MCF 10A (cell line): ENCODE measurements at regions not wholly inside any gene's neighbourhood (a gene's known extent, or its start where the extent isn't known, plus 50 kb on each side); places are given as distances from the start of the nearest gene placed in this dataset.

Experiments used
- BruUV-seq: library from RNA; stranded (reverse); fragments of 400-500 nt; replicated peaks from 2 replicates; lab custom pipeline; 2021; lab: Mats Ljungman, UMichigan
- CTCF ChIA-PET: fragments of 300-600 bp; sonication (Branson Sonifier 250); formaldehyde crosslinking; extraction: SDS; loops from one replicate; lab custom pipeline; 2021; ENCODE audit warnings: antibody characterized with exemption, inconsistent platforms; lab: Yijun Ruan, JAX
- POLR2A ChIA-PET: fragments of 300-600, 350-650 bp; sonication (Branson Sonifier 250); formaldehyde crosslinking; extraction: SDS; loops from one replicate; lab custom pipeline; 2020; ENCODE audit warnings: antibody characterized with exemption, inconsistent platforms; lab: Yijun Ruan, JAX
- DNase-seq: peaks from one replicate; pipeline ENCODE4 v3.0.0-alpha.2; 2018; ENCODE audit not compliant: unreplicated experiment
- H3K27ac Mint-ChIP-seq: one replicate; pipeline ENCODE4 v1.8.0; 2022; ENCODE audit warnings: mild to moderate bottlenecking, low read depth, mixed read lengths; ENCODE audit not compliant: unreplicated experiment
- H3K27me3 Mint-ChIP-seq: one replicate; pipeline ENCODE4 v1.8.0; 2022; ENCODE audit warnings: mixed read lengths; ENCODE audit not compliant: insufficient read depth, unreplicated experiment
- H3K36me3 Mint-ChIP-seq: one replicate; pipeline ENCODE4 v1.8.0; 2022; ENCODE audit warnings: mild to moderate bottlenecking, moderate library complexity, mixed read lengths; ENCODE audit not compliant: insufficient read depth, unreplicated experiment
- H3K4me1 Mint-ChIP-seq: one replicate; pipeline ENCODE4 v1.8.0; 2022; ENCODE audit warnings: mixed read lengths; ENCODE audit not compliant: insufficient read depth, unreplicated experiment
- H3K4me3 Mint-ChIP-seq: one replicate; pipeline ENCODE4 v1.8.0; 2022; ENCODE audit warnings: mild to moderate bottlenecking, moderate library complexity, mixed read lengths; ENCODE audit not compliant: unreplicated experiment
- H3K9me3 Mint-ChIP-seq: one replicate; pipeline ENCODE4 v1.8.0; 2022; ENCODE audit warnings: mixed read lengths; ENCODE audit not compliant: unreplicated experiment
- intact Hi-C: fragments of 100-400 bp; cut with micrococcal nuclease; formaldehyde crosslinking; loops from 2 replicates; pipeline ENCODE4 v1.14.1; 2022
- TF ChIP-seq, protein P1 (sequence below): fragments of 200-600 bp; IDR thresholded peaks from one replicate; pipeline ENCODE4 v1.8.0; 2022; ENCODE audit warnings: antibody characterized with exemption, mild to moderate bottlenecking; ENCODE audit not compliant: unreplicated experiment

DNA sequence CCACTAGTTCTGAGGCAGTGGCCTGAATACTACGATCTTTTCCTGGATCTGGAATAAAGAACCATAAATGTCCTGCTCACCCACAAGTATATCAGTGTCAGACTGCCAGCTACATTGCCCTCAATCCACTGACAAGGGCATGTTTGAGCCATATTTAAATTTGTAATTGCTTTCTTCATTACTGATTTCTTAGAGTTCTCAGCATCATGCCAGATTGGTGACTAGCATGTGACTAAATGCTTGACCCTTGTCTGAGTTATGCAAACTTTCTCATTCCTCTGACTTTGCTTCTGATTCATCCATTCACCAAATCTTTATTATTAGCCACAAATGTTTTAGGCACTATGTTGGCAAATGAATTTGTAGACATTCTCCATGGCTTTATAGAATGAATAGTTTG is 143.6 kb upstream of the SLC16A7 start:
- ChIA-PET POLR2A (interaction anchor here (0.6 kb wide), 1 partner anchor 97 kb away, joined by 3 read pairs; no protein-coding TSS in a partner anchor), CTCF (interaction anchor here (0.5 kb wide), 1 partner anchor 41 kb away, joined by 3 read pairs; no protein-coding TSS in a partner anchor)
- Mint-ChIP-seq H3K4me3 (no peak overlapping the region), H3K27me3 (no peaks in the 10 kb centered on the region), H3K9me3 (no peaks in the 10 kb centered on the region), H3K4me1 (peaks cover 6% of the 10 kb centered on the region), H3K27ac (no peak overlapping the region), H3K36me3 (no peaks in the 10 kb centered on the region)
- no TSS peak for BruUV-seq
- intact Hi-C loops = loop anchor here (1.0 kb wide), 1 partner anchor 143 kb away; no protein-coding TSS in a partner anchor
- DNase-seq = peak; percentile 55
- TF ChIP-seq, protein P1, sequence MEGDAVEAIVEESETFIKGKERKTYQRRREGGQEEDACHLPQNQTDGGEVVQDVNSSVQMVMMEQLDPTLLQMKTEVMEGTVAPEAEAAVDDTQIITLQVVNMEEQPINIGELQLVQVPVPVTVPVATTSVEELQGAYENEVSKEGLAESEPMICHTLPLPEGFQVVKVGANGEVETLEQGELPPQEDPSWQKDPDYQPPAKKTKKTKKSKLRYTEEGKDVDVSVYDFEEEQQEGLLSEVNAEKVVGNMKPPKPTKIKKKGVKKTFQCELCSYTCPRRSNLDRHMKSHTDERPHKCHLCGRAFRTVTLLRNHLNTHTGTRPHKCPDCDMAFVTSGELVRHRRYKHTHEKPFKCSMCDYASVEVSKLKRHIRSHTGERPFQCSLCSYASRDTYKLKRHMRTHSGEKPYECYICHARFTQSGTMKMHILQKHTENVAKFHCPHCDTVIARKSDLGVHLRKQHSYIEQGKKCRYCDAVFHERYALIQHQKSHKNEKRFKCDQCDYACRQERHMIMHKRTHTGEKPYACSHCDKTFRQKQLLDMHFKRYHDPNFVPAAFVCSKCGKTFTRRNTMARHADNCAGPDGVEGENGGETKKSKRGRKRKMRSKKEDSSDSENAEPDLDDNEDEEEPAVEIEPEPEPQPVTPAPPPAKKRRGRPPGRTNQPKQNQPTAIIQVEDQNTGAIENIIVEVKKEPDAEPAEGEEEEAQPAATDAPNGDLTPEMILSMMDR = no peak

DNA sequence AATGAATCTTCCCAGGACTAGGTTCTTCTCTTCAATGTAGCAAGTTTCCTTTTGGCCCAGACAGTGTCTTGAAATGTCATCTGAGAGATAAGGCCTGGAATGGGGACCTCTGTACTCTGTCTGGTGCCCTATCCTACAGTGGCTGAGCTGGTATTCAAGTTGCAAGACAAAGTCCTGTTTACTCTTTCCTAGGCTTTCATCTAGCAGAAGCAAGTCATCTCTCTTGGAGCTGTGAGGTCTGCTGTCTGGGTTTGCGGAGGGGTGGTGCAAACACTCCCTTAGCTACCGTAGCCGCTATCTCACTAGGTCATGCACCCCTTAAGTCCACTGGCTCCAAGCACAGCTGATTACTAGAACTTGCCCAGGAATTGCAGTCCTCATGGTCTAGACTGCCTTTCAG is 149.7 kb upstream of the SLC16A7 start:
- CTCF ChIA-PET = interaction anchor here (1.4 kb wide), 1 partner anchor 150 kb away, joined by 4 read pairs; the partner anchor contains the start of gene SLC16A7

DNA sequence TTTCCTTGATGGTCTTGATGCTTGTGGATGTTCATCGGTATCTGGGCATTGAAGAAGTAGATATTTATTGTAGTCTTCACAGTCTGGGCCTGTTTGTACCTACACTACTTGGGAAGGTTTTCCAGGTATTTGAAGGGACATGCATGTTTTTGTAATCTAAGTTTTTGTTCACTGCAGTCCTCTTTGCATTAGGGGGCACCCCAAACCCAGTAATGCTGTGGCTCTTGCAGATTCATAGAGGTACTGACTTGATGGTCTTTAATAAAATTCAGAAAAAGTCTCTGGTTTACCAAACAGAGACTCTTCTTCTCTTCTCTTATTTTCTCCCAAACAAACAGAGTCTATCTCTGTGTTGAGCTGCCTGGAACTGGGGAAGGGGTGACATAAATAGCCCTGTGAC is 150.9 kb upstream of the SLC16A7 start:
- CTCF ChIA-PET = interaction anchor here (0.6 to 1.4 kb wide), 4 partner anchors 151 to 1222 kb away, joined by 3 to 4 read pairs (median 3); partner anchors contain the start of gene SLC16A7
- TF ChIP-seq, protein P1 = peak; percentile 40

More for the DNA sequence above, 149.7 kb upstream of the SLC16A7 start:
- Mint-ChIP-seq H3K27ac (no peak overlapping the region), H3K4me3 (no peak overlapping the region), H3K27me3 (no peaks in the 10 kb centered on the region), H3K4me1 (no peaks in the 10 kb centered on the region), H3K36me3 (no peaks in the 10 kb centered on the region), H3K9me3 (peaks cover 16% of the 10 kb centered on the region)
- no TSS peak for BruUV-seq
- POLR2A ChIA-PET = no interaction called here
- TF ChIP-seq, protein P1 = no peak
- intact Hi-C loops = no loop called here
- no peak for DNase-seq

DNA sequence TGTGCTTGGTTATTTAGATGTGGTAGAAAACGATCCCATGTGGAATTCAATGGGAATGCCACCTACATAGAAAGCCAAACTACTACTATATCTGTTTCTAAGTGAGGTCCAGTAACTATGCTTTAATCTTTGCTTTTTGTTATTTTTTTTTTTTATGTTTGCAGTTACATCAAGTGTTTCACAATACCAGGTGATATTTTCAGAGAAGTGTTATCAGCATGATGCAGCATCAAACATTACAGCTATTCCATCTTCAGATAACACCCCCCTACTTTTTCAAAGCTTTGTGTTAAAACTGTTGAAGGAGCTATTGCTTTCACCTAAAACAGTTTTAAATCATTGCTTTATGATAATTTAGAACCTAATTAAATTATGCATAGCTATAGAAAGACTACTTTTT is 163.8 kb upstream of the SLC16A7 start:
- CTCF ChIA-PET = interaction anchor here (0.9 to 1.0 kb wide), 2 partner anchors 375 to 377 kb away, joined by 3 to 5 read pairs; no protein-coding TSS in a partner anchor
- BruUV-seq = no TSS peak
- DNase-seq = no peak
- intact Hi-C loops = loop anchor here (5.0 kb wide), 1 partner anchor 165 kb away; the partner anchor contains the start of gene SLC16A7
- H3K4me3 Mint-ChIP-seq = no peak overlapping the region
- H3K27ac Mint-ChIP-seq = no peak overlapping the region
- POLR2A ChIA-PET = no interaction called here
- H3K27me3 Mint-ChIP-seq = no peaks in the 10 kb centered on the region
- TF ChIP-seq, protein P1 = no peak
- H3K9me3 Mint-ChIP-seq = no peaks in the 10 kb centered on the region
- H3K36me3 Mint-ChIP-seq = peaks cover 6% of the 10 kb centered on the region
- H3K4me1 Mint-ChIP-seq = no peaks in the 10 kb centered on the region

More for the DNA sequence above, 150.9 kb upstream of the SLC16A7 start:
- Mint-ChIP-seq H3K27ac (no peak overlapping the region), H3K27me3 (no peaks in the 10 kb centered on the region), H3K36me3 (no peaks in the 10 kb centered on the region), H3K9me3 (peaks cover 27% of the 10 kb centered on the region), H3K4me1 (no peaks in the 10 kb centered on the region), H3K4me3 (no peak overlapping the region)
- DNase-seq = peak; percentile 23
- POLR2A ChIA-PET = no interaction called here
- intact Hi-C loops = no loop called here
- BruUV-seq = no TSS peak
